SK-N-SH treated with all-trans-retinoic acid at 6 μM for 48 hours (cell line): ENCODE measurements at regions not wholly inside any gene's neighbourhood (a gene's known extent, or its start where the extent isn't known, plus 50 kb on each side); places are given as distances from the start of the nearest gene placed in this dataset.

ENCODE experiments used
- ATAC-seq: fragments of 200-7000 bp; cut with Tn5 transposase; 3 replicates; pipeline ENCODE4 v1.9.1; 2020; ENCODE audit warnings: mild to moderate bottlenecking, moderate library complexity
- ARNTL ChIP-seq: fragments of 450-650 bp; formaldehyde crosslinking; IDR thresholded peaks from 2 replicates; pipeline ENCODE4 v1.5.0; 2020; ENCODE audit warnings: low read depth, mild to moderate bottlenecking, moderate library complexity, borderline replicate concordance
- BACH2 ChIP-seq: fragments of 250-450 bp; sonication (Bioruptor Pico); IDR thresholded peaks from 2 replicates; pipeline ENCODE4 v1.9.0; 2021; ENCODE audit warnings: mild to moderate bottlenecking, borderline replicate concordance
- CSDC2 ChIP-seq: fragments of 250-450 bp; sonication (Bioruptor Pico); IDR thresholded peaks from 2 replicates; pipeline ENCODE4 v1.5.0; 2020; ENCODE audit warnings: mild to moderate bottlenecking, moderate library complexity
- ESRRG ChIP-seq: fragments of 250-450 bp; sonication (Bioruptor Pico); IDR thresholded peaks from 2 replicates; pipeline ENCODE4 v1.6.1; 2021; ENCODE audit warnings: mild to moderate bottlenecking
- GLIS3 ChIP-seq: fragments of 250-450 bp; sonication (Bioruptor Pico); IDR thresholded peaks from 2 replicates; pipeline ENCODE4 v1.5.0; 2020; ENCODE audit warnings: mild to moderate bottlenecking, moderate library complexity
- ISL1 ChIP-seq: fragments of 250-450 bp; sonication (Bioruptor Pico); IDR thresholded peaks from 2 replicates; pipeline ENCODE4 v2.1.2; 2022; ENCODE audit warnings: mild to moderate bottlenecking, moderate library complexity
- OSR1 ChIP-seq: fragments of 250-450 bp; sonication (Bioruptor Pico); IDR thresholded peaks from 2 replicates; pipeline ENCODE4 v1.8.0; 2022; ENCODE audit warnings: moderate library complexity, mild to moderate bottlenecking, inconsistent platforms
- PPARA ChIP-seq: fragments of 250-450 bp; sonication (Bioruptor Pico); IDR thresholded peaks from 2 replicates; pipeline ENCODE4 v1.5.0; 2020; ENCODE audit warnings: mild to moderate bottlenecking, borderline replicate concordance
- RARB ChIP-seq: fragments of 250-450 bp; sonication (Bioruptor Pico); IDR thresholded peaks from 2 replicates; pipeline ENCODE4 v1.8.0; 2021; ENCODE audit warnings: mild to moderate bottlenecking, moderate library complexity
- SNAI2 ChIP-seq: fragments of 250-450 bp; sonication (Bioruptor Pico); IDR thresholded peaks from 2 replicates; pipeline ENCODE4 v1.5.0; 2020; ENCODE audit warnings: mild to moderate bottlenecking, moderate library complexity
- TOX ChIP-seq: fragments of 250-450 bp; sonication (Bioruptor Pico); IDR thresholded peaks from 2 replicates; pipeline ENCODE4 v1.8.0; 2021; ENCODE audit warnings: mild to moderate bottlenecking, moderate library complexity, borderline replicate concordance
- ZC3H10 ChIP-seq: fragments of 250-450 bp; sonication (Bioruptor Pico); IDR thresholded peaks from 2 replicates; pipeline ENCODE4 v1.5.1; 2021; ENCODE audit warnings: mild to moderate bottlenecking, moderate library complexity
- ZFP3 ChIP-seq: fragments of 250-450 bp; sonication (Bioruptor Pico); IDR thresholded peaks from 2 replicates; pipeline ENCODE4 v1.5.0; 2020; ENCODE audit warnings: mild to moderate bottlenecking, moderate library complexity
- ZNF565 ChIP-seq: fragments of 450-650 bp; formaldehyde crosslinking; conservative IDR thresholded peaks from 2 replicates; pipeline ENCODE4 v1.5.0; 2020; ENCODE audit warnings: low read depth, mild to moderate bottlenecking, moderate library complexity
- ZNF70 ChIP-seq: fragments of 450-650 bp; formaldehyde crosslinking; IDR thresholded peaks from 2 replicates; pipeline ENCODE4 v1.5.0; 2020; ENCODE audit warnings: mild to moderate bottlenecking, moderate library complexity
- TF ChIP-seq, protein P1 (sequence below): fragments of 250-450 bp; sonication (Bioruptor Pico); IDR thresholded peaks from 2 replicates; pipeline ENCODE4 v1.5.1; 2021; ENCODE audit warnings: mild to moderate bottlenecking, moderate library complexity
- TF ChIP-seq, protein P2 (sequence below): fragments of 250-450 bp; sonication (Bioruptor Pico); IDR thresholded peaks from 2 replicates; pipeline ENCODE4 v1.5.1; 2020; ENCODE audit warnings: low read depth, mild to moderate bottlenecking, moderate library complexity
- TF ChIP-seq, protein P3 (sequence below): fragments of 250-450 bp; sonication (Bioruptor Pico); IDR thresholded peaks from 2 replicates; pipeline ENCODE4 v1.5.0; 2020; ENCODE audit warnings: mild to moderate bottlenecking, moderate library complexity
- TF ChIP-seq, protein P4 (sequence below): fragments of 250-450 bp; sonication (Bioruptor Pico); IDR thresholded peaks from 2 replicates; pipeline ENCODE4 v1.8.0; 2020; ENCODE audit warnings: mild to moderate bottlenecking, moderate library complexity, borderline replicate concordance

DNA sequence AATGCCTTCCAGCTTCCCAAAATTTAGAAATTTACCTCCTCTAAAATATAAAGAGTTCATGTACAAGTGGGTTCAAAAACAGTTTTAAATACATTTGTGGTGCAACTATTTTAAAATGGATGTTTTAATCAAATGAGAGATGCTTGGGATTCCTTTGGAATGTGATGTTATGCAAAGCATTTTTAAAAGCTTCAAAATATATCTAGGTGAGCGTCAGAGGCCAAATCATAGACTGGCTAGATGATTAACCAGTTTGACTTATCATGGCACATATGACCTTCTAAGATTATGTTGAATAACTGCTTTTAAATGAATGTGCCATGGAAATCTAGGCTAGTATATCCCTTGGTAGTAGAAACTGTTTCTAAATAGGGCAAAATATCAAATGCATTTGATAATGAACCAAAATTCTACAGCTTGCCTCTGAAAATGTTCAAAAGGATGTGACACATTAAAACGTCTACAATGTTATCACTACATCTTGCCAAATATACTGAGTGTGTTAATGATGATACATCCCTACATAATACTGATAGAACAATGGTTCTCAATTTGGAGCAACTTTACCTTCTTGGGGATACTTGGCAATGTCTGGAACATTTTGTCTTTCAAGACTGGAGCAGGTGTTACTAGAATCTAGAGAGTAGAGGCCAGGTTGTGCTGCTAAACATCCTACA, 650.9 kb upstream of the ADGRL2 start:
- TF ChIP-seq CSDC2 = no peak
- TF ChIP-seq ISL1 = peak; percentile 15; the same call in 1 of the 2 replicates
- no peak; the same call in 2 of the 3 replicates for ATAC-seq

DNA sequence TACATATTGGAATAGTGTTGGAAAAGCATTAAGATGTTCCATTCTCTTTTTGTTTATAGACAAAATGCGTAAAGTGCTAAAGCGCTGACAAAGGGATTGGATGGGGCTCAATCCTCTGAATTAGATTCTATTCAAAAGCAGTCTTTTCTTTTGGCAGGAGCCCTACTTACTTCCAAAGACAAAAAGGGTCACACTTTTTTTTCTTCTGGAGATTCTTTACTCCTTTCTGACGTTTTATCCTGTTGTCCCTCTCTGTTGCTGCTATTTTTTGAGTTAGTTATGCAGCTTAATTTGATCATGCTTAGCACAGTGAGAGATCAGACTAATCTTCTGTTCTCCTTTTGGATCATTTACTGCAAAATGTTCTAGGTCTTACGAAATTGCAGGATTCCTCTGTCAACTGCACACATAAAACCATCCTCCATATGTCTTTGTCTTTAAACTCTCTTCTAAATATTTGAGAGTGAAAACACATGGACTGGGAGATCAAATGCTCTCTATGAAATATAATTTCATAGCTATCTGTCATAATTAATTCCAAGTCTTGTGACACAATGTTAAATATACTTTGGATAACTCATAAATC, 656.4 kb upstream of the ADGRL2 start:
- no peak for TF ChIP-seq ZNF70 (CRISPR knock-in tag)
- TF ChIP-seq ISL1 = no peak
- no peak for TF ChIP-seq ZFP3
- TF ChIP-seq ZNF565 (CRISPR knock-in tag) = no peak
- TF ChIP-seq, protein P1, sequence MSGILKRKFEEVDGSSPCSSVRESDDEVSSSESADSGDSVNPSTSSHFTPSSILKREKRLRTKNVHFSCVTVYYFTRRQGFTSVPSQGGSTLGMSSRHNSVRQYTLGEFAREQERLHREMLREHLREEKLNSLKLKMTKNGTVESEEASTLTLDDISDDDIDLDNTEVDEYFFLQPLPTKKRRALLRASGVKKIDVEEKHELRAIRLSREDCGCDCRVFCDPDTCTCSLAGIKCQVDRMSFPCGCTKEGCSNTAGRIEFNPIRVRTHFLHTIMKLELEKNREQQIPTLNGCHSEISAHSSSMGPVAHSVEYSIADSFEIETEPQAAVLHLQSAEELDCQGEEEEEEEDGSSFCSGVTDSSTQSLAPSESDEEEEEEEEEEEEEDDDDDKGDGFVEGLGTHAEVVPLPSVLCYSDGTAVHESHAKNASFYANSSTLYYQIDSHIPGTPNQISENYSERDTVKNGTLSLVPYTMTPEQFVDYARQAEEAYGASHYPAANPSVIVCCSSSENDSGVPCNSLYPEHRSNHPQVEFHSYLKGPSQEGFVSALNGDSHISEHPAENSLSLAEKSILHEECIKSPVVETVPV = no peak
- TF ChIP-seq, protein P2, sequence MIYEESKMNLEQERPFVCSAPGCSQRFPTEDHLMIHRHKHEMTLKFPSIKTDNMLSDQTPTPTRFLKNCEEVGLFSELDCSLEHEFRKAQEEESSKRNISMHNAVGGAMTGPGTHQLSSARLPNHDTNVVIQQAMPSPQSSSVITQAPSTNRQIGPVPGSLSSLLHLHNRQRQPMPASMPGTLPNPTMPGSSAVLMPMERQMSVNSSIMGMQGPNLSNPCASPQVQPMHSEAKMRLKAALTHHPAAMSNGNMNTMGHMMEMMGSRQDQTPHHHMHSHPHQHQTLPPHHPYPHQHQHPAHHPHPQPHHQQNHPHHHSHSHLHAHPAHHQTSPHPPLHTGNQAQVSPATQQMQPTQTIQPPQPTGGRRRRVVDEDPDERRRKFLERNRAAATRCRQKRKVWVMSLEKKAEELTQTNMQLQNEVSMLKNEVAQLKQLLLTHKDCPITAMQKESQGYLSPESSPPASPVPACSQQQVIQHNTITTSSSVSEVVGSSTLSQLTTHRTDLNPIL = no peak
- TF ChIP-seq OSR1 (CRISPR knock-in tag) = no peak
- TF ChIP-seq ZC3H10 (CRISPR knock-in tag) = no peak
- TF ChIP-seq RARB (CRISPR knock-in tag) = no peak
- no peak for TF ChIP-seq ESRRG (CRISPR knock-in tag)
- TF ChIP-seq TOX (CRISPR knock-in tag) = no peak
- TF ChIP-seq, protein P3, sequence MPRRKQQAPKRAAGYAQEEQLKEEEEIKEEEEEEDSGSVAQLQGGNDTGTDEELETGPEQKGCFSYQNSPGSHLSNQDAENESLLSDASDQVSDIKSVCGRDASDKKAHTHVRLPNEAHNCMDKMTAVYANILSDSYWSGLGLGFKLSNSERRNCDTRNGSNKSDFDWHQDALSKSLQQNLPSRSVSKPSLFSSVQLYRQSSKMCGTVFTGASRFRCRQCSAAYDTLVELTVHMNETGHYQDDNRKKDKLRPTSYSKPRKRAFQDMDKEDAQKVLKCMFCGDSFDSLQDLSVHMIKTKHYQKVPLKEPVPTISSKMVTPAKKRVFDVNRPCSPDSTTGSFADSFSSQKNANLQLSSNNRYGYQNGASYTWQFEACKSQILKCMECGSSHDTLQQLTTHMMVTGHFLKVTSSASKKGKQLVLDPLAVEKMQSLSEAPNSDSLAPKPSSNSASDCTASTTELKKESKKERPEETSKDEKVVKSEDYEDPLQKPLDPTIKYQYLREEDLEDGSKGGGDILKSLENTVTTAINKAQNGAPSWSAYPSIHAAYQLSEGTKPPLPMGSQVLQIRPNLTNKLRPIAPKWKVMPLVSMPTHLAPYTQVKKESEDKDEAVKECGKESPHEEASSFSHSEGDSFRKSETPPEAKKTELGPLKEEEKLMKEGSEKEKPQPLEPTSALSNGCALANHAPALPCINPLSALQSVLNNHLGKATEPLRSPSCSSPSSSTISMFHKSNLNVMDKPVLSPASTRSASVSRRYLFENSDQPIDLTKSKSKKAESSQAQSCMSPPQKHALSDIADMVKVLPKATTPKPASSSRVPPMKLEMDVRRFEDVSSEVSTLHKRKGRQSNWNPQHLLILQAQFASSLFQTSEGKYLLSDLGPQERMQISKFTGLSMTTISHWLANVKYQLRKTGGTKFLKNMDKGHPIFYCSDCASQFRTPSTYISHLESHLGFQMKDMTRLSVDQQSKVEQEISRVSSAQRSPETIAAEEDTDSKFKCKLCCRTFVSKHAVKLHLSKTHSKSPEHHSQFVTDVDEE (CRISPR knock-in tag) = no peak
- no peak for TF ChIP-seq PPARA
- TF ChIP-seq, all 23 proteins: peak for 0
- no peak for ATAC-seq

DNA sequence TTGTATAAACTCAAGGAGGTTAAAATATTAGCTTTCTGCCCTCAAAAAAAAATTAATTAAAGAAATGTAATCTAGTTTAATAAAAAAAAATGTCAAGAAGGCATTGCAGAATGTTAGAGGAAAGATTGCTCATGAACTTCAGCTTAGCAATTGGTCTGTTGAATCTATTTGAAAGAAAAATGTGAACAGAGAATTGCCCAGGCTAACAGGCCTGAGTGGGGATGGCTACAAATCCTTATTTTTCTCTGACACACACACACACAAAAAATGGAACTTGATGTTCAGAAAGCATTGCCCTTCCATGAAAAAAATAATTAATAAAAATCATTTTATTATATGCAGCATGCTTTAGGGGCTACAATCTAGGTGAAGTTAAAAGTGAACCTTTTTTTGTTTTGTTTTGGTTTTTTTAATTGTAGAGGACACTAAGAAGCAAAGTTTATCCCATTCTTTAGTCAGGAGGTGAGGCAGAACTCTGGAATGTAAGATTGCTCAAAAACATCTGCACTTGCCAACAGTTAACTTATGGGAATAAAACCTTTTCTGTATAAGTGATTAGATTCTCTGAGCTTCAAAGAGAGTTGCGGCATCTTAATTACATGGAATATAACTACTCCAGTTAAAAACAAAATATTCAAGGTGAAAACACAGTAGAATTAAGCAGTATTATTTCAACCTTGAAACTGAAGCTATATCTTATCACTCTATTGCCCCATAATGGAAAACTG, 658.5 kb upstream of the ADGRL2 start:
- TF ChIP-seq ESRRG (CRISPR knock-in tag) (no peak), ISL1 (0 out of 2 replicates have a peak, but pooled peaks have one; percentile 21), GLIS3 (no peak), ZFP3 (no peak)
- ATAC-seq = peak; percentile 77

DNA sequence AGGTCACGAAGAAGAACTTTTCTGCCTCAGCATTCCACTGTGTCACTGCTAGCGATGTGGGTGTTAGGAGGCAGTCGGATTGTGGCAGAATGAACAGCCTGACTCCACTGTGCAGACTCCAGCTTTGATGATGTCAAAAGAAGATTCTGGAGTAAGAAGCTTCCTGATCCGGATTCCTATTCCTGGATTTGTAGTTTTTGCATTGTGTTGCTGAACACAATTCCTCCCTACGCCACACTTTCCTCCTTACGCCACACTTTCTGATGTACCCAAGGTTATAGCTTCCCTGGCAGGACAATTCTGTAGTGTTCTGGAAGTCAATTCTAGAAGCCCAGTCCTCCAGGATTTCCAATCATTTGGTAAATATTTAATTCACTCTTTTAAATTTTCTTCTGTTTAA, 665.2 kb upstream of the ADGRL2 start:
- TF ChIP-seq ZNF565 (CRISPR knock-in tag) (no peak), BACH2 (no peak), SNAI2 (no peak), ARNTL (no peak), PPARA (no peak), ESRRG (CRISPR knock-in tag) (no peak), OSR1 (CRISPR knock-in tag) (no peak), GLIS3 (no peak), ISL1 (no peak), RARB (CRISPR knock-in tag) (no peak), TOX (CRISPR knock-in tag) (no peak)
- TF ChIP-seq, protein P2 = no peak
- TF ChIP-seq, protein P4, sequence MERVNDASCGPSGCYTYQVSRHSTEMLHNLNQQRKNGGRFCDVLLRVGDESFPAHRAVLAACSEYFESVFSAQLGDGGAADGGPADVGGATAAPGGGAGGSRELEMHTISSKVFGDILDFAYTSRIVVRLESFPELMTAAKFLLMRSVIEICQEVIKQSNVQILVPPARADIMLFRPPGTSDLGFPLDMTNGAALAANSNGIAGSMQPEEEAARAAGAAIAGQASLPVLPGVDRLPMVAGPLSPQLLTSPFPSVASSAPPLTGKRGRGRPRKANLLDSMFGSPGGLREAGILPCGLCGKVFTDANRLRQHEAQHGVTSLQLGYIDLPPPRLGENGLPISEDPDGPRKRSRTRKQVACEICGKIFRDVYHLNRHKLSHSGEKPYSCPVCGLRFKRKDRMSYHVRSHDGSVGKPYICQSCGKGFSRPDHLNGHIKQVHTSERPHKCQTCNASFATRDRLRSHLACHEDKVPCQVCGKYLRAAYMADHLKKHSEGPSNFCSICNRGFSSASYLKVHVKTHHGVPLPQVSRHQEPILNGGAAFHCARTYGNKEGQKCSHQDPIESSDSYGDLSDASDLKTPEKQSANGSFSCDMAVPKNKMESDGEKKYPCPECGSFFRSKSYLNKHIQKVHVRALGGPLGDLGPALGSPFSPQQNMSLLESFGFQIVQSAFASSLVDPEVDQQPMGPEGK (CRISPR knock-in tag) = no peak
- ATAC-seq = no peak
